ENCODE measurements at regions not wholly inside any gene's neighbourhood (a gene's known extent, or its start where the extent isn't known, plus 50 kb on each side); places are given as distances from the start of the nearest gene placed in this dataset.

DNA sequence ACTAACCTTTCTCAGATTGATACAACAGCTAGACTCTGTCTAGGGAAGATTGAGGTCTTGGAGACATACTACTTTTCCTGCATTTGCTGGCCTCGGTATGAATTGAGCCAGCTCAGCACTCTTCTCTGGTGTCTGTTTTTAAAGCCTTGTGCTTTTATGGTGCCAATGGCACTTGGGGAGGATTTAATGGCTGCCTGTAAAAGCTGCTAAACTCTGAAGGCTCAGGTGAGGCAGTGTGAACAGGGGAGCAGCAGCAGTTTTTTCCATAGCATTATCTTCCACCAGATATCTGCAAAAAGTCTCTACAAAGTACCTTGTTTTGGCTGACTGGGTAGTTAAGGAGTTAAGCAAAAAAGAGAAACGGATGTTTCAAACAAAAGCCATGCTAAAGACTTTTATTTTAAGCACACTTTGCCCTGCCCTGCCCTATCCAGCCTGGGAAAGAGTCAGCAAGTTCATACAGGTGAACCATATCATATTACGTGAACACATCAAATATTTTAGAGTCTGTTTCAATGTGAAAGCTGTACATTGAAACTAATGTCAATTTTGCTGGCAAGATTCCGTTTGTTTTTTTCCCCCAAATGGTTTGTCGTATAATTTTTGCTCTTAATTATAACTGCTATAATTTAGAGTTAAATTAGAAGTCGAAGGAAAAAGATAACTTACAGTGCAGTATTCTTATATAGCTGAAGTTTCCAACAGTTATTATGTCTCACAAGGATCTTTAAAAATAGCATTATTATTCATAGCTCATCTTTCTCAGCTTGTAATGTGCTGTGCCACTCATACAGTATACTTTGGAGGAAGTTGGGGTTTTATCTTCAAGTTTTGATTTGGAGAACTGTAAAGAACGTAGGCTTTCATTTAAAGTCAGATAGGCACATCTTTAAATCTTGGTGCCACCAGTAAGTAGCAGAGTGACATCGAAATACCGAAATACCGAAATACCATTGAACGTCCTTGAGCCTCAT is 424.1 kb upstream of the CD180 start:
- Histone ChIP-seq H3K9me2 (replicated peaks; ENCODE audit: insufficient read depth, low read length) (no peaks in the 10 kb centered on the region), H3F3A (ENCODE audit: insufficient read depth) (no peaks in the 10 kb centered on the region), H3K36me3 (ENCODE audit: low read length) (no peaks in the 10 kb centered on the region), H3K27me3 (ENCODE audit: low read length) (no peaks in the 10 kb centered on the region), H3K9ac (ENCODE audit: low read length) (no peak overlapping the region), H4K20me1 (ENCODE audit: low read depth, low read length) (no peaks in the 10 kb centered on the region), H3K27ac (ENCODE audit: low read depth, low read length) (no peak overlapping the region), H3K9me3 (ENCODE audit: insufficient read depth, low read length) (no peaks in the 10 kb centered on the region), H2AFZ (ENCODE audit: low read depth, low read length, severe bottlenecking) (no peak overlapping the region), H3K4me3 (ENCODE audit: insufficient read depth, low read length, poor library complexity, severe bottlenecking) (no peak overlapping the region), H3K79me2 (ENCODE audit: insufficient read depth, low read length) (no peaks in the 10 kb centered on the region), H3K4me2 (ENCODE audit: low read depth, low read length, poor library complexity, severe bottlenecking) (no peak overlapping the region)
- no peak for TF ChIP-seq EZH2phosphoT487 (conservative IDR thresholded peaks at IDR 0.05; ENCODE audit: low read length)
- TF ChIP-seq, protein P1, sequence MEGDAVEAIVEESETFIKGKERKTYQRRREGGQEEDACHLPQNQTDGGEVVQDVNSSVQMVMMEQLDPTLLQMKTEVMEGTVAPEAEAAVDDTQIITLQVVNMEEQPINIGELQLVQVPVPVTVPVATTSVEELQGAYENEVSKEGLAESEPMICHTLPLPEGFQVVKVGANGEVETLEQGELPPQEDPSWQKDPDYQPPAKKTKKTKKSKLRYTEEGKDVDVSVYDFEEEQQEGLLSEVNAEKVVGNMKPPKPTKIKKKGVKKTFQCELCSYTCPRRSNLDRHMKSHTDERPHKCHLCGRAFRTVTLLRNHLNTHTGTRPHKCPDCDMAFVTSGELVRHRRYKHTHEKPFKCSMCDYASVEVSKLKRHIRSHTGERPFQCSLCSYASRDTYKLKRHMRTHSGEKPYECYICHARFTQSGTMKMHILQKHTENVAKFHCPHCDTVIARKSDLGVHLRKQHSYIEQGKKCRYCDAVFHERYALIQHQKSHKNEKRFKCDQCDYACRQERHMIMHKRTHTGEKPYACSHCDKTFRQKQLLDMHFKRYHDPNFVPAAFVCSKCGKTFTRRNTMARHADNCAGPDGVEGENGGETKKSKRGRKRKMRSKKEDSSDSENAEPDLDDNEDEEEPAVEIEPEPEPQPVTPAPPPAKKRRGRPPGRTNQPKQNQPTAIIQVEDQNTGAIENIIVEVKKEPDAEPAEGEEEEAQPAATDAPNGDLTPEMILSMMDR (IDR thresholded peaks at IDR 0.05; ENCODE audit: insufficient read depth, low read length, poor library complexity, severe bottlenecking), result no peak

DNA sequence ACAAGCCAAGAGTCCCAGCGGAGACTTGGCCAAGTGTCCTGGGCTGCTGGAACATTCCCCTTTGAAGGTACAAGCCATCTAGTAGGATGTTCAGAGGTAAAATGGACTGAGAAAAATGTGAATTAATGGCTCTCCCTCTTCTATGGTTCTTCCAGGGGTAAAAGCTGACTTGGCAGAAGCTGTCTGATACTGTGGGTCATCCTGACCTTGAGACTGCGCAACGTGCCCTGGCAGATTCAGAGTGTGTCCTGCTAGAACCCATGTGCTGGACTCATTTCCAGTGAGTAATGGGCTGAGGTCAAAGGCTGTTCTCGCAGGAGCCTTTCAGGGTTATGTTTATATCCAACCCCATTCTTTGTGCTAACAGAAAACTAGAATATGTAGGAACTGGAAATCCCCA is 423.0 kb upstream of the CD180 start:
- no peaks in the 10 kb centered on the region for H3K79me2 ChIP-seq (ENCODE audit: insufficient read depth, low read length)
- H3K9me2 ChIP-seq (replicated peaks; ENCODE audit: insufficient read depth, low read length), result no peaks in the 10 kb centered on the region
- H3F3A ChIP-seq (ENCODE audit: insufficient read depth), result no peaks in the 10 kb centered on the region
- H2AFZ ChIP-seq (ENCODE audit: low read depth, low read length, severe bottlenecking), result no peak overlapping the region
- H3K4me2 ChIP-seq (ENCODE audit: low read depth, low read length, poor library complexity, severe bottlenecking), result no peak overlapping the region
- H3K4me3 ChIP-seq (ENCODE audit: insufficient read depth, low read length, poor library complexity, severe bottlenecking), result no peak overlapping the region
- H3K9ac ChIP-seq (ENCODE audit: low read length), result no peak overlapping the region
- no peaks in the 10 kb centered on the region; the same call in 1 of the 2 replicates for H3K9me3 ChIP-seq (ENCODE audit: insufficient read depth, low read length)
- H4K20me1 ChIP-seq (ENCODE audit: low read depth, low read length), result no peaks in the 10 kb centered on the region
- H3K27me3 ChIP-seq (ENCODE audit: low read length), result no peaks in the 10 kb centered on the region
- TF ChIP-seq, protein P1 (IDR thresholded peaks at IDR 0.05; ENCODE audit: insufficient read depth, low read length, poor library complexity, severe bottlenecking), result no peak
- TF ChIP-seq EZH2phosphoT487 (conservative IDR thresholded peaks at IDR 0.05; ENCODE audit: low read length), result no peak
- H3K36me3 ChIP-seq (ENCODE audit: low read length), result no peaks in the 10 kb centered on the region
- no peak overlapping the region for H3K27ac ChIP-seq (ENCODE audit: low read depth, low read length)

DNA sequence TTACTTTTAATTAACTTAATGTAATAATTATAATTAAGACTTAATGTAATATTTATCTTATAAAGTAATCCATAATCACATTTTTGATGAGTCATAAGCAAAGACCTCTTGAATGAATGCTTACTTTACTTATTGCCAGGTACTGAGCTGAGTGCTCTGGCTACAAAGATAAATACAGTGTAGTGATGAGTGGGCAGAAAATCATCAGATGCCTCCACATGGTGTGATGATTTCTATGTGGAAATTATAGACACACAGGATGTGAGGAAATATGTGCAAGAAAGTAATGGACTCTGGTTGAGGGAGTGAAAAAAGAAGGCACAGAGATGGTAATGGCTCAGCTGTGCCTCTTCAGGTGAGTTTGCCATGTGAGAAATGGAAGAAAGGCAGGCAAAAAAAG is 422.6 kb upstream of the CD180 start:
- no peaks in the 10 kb centered on the region for H3K36me3 ChIP-seq (ENCODE audit: low read length)
- H3K9me2 ChIP-seq (replicated peaks; ENCODE audit: insufficient read depth, low read length), result no peaks in the 10 kb centered on the region
- H2AFZ ChIP-seq (ENCODE audit: low read depth, low read length, severe bottlenecking), result no peak overlapping the region
- no peak overlapping the region for H3K4me3 ChIP-seq (ENCODE audit: insufficient read depth, low read length, poor library complexity, severe bottlenecking)
- H3F3A ChIP-seq (ENCODE audit: insufficient read depth), result no peaks in the 10 kb centered on the region
- H3K27ac ChIP-seq (ENCODE audit: low read depth, low read length), result no peak overlapping the region
- no peaks in the 10 kb centered on the region for H4K20me1 ChIP-seq (ENCODE audit: low read depth, low read length)
- no peak overlapping the region for H3K9ac ChIP-seq (ENCODE audit: low read length)
- no peaks in the 10 kb centered on the region for H3K79me2 ChIP-seq (ENCODE audit: insufficient read depth, low read length)
- H3K9me3 ChIP-seq (ENCODE audit: insufficient read depth, low read length), result no peaks in the 10 kb centered on the region; the same call in 1 of the 2 replicates
- no peak overlapping the region for H3K4me2 ChIP-seq (ENCODE audit: low read depth, low read length, poor library complexity, severe bottlenecking)
- TF ChIP-seq EZH2phosphoT487 (conservative IDR thresholded peaks at IDR 0.05; ENCODE audit: low read length), result no peak
- TF ChIP-seq, protein P1 (IDR thresholded peaks at IDR 0.05; ENCODE audit: insufficient read depth, low read length, poor library complexity, severe bottlenecking), result no peak
- no peaks in the 10 kb centered on the region for H3K27me3 ChIP-seq (ENCODE audit: low read length)
